ENCODE measurements at regions not wholly inside any gene's neighbourhood (a gene's known extent, or its start where the extent isn't known, plus 50 kb on each side); places are given as distances from the start of the nearest gene placed in this dataset.
"Not testable (repeated sequence)": the region's sequence is repeated elsewhere in the genome, so short reads cannot be mapped to it uniquely, and the experiment has no call there.

DNA sequence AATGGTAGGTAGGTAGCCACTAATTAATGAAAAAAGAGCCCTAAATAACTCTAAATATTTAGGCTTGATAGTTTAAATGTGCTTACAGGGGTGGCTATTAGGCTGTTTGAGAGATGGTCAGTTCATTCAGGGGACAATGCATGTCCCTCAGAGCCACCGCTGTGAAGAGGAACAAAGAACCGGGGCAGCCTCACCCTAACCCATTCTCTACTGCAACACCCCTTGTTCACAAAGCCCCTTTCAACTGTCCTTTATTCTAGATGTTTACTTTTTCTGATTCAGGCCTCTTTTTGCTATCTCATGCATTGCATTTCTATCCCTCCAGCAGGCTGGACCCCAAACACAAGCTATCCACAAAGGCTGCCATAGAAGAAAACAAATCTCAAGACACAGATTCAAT lies 906.7 kb downstream of the NR2F1-AS1 start:
- H3K27ac ChIP-seq, result no peak overlapping the region
- TF ChIP-seq ZFX (IDR thresholded peaks at IDR 0.05), result no peak
- TF ChIP-seq, protein P1, sequence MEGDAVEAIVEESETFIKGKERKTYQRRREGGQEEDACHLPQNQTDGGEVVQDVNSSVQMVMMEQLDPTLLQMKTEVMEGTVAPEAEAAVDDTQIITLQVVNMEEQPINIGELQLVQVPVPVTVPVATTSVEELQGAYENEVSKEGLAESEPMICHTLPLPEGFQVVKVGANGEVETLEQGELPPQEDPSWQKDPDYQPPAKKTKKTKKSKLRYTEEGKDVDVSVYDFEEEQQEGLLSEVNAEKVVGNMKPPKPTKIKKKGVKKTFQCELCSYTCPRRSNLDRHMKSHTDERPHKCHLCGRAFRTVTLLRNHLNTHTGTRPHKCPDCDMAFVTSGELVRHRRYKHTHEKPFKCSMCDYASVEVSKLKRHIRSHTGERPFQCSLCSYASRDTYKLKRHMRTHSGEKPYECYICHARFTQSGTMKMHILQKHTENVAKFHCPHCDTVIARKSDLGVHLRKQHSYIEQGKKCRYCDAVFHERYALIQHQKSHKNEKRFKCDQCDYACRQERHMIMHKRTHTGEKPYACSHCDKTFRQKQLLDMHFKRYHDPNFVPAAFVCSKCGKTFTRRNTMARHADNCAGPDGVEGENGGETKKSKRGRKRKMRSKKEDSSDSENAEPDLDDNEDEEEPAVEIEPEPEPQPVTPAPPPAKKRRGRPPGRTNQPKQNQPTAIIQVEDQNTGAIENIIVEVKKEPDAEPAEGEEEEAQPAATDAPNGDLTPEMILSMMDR (conservative IDR thresholded peaks at IDR 0.05), result no peak

DNA sequence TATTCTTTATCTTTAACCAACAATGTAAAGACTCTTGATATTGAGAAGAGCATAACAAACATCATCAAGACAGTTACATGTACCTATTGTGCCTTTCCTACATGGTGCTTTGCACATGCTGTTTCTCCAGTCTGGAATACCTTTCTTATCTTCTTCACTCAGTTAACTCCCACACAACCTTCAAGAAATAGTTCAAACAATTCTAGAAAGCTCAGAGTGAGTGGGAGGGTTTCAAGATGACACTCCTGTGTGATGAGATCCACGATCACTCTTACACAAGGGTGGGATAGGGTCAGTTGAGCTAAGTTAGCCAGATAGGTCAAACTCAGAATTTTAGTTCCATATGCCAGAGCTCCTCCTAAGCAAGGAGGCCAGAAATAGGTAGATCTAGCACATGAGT lies 915.5 kb downstream of the NR2F1-AS1 start:
- no peak for TF ChIP-seq ZFX (IDR thresholded peaks at IDR 0.05)
- TF ChIP-seq, protein P1 (conservative IDR thresholded peaks at IDR 0.05), result no peak
- H3K27ac ChIP-seq, result no peak overlapping the region

DNA sequence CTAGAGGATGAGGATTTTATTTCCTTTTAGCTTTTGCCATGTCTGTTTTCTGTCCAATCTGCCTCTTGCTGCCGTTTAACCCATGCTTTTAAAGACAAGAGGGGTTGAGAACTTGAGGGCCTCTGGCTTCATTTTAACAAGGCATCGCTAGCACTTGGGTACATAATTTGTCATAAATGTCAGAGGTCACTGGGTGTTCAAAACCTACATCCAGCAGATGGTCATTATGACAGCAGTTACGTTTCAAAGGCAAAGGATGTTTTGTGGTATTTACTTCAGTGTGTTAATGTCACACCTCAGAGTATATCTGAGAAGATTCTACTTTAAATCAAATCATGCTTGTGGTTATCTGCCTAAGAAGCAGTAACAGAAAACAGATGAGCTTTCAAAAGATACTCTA lies 918.3 kb downstream of the NR2F1-AS1 start:
- TF ChIP-seq, protein P1 (conservative IDR thresholded peaks at IDR 0.05), result no peak
- TF ChIP-seq ZFX (IDR thresholded peaks at IDR 0.05), result no peak
- no peak overlapping the region for H3K27ac ChIP-seq

DNA sequence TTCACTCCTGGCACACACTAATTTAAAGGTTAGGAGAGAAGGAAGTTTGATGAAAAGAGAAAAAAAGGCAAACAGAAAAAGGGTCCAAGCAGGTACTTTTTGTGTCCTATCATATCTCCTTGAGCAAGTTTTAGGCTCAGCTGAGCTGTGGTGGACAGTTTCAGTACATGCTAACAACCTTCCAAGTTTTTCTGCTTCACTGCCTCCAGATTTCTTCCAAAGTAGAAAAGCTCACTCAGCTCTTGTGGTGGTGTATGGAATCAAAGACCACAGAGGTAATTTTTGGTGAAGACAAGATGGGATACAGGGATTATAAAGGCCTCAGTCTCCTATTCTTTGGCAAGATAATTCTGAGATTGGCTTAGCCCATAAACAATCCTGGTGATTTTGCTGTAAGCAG lies 921.8 kb downstream of the NR2F1-AS1 start:
- no peak overlapping the region for H3K27ac ChIP-seq
- TF ChIP-seq, protein P1 (conservative IDR thresholded peaks at IDR 0.05), result no peak
- TF ChIP-seq ZFX (IDR thresholded peaks at IDR 0.05), result no peak

DNA sequence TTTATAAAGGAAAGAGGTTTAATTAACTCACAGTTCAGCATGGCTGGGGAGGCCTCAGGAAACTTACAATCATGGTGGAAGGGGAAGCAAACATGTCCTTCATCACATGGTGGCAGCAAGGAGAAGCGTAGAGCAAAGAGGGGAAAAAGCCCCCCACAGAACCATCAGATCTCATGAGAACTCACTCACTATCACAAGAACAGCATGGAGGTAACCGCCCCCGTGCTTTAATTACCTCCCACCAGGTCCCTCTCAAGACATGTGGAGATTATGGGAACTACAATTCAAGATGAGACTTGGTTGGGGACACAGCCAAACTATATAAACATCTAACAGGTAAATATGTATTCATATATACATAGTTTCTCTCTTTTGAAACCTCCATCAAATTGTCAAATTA lies 926.4 kb downstream of the NR2F1-AS1 start:
- TF ChIP-seq, protein P1 (conservative IDR thresholded peaks at IDR 0.05), result peak; percentile 20
- not testable (repeated sequence) for H3K27ac ChIP-seq

DNA sequence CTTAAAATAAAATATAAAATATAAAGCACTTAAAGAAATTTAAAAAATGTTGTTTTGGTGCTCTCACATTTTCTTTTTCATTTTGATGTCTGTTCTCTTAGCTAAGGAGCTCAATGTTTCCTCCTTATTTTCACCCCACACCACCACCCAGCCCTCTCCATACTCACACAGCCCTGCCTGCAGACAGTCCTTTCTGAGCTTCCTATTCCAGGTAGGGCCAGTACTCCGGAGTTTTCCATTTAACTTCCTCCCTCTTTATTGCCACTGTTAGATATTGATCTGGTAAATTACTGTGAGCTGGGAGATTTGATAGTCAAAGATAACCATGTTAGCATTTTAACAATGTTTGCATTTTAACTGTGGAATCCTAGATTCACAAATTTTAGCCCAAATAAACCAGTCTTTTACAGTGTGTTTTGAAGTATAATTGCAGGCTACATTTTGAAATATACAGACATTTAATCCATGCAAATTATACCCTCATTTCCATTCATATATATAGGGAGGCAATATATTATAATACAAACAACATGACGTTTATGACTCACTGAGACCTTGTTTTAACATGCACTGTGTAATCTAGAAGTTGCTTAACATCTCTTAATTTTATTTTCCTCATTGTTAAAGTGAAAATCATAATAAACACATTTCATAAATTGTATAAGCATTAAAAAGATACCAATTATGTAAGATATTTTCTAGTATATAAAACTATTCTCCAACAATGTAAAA lies 927.1 kb downstream of the NR2F1-AS1 start:
- H3K27ac ChIP-seq, result no peak overlapping the region

DNA sequence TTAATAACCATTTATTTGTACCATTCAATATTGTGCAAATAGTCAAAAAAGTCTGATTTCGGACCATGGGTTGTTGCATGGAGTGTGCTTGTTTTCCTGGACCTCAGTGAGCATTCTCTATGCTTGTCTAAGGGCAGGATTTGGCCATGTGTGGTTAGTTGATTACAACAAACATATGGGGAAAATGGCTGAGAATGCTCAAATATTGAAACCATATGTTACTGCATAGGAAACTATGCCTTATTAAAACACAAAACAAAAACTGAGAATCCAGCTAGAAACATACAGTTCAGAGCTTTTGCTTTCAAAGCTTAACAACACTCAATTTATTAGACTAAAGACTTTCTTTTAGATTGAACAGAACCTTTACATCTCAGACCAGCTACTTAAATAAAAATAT lies 928.3 kb downstream of the NR2F1-AS1 start:
- no peak overlapping the region for H3K27ac ChIP-seq
- TF ChIP-seq, protein P1 (conservative IDR thresholded peaks at IDR 0.05), result no peak
- TF ChIP-seq ZFX (IDR thresholded peaks at IDR 0.05), result no peak

More for the DNA sequence above, 927.1 kb downstream of the NR2F1-AS1 start:
- TF ChIP-seq, protein P1 (conservative IDR thresholded peaks at IDR 0.05), result no peak
- TF ChIP-seq ZFX (IDR thresholded peaks at IDR 0.05), result no peak
